ENCODE measurements at regions not wholly inside any gene's neighbourhood (a gene's known extent, or its start where the extent isn't known, plus 50 kb on each side); places are given as distances from the start of the nearest gene placed in this dataset.

DNA sequence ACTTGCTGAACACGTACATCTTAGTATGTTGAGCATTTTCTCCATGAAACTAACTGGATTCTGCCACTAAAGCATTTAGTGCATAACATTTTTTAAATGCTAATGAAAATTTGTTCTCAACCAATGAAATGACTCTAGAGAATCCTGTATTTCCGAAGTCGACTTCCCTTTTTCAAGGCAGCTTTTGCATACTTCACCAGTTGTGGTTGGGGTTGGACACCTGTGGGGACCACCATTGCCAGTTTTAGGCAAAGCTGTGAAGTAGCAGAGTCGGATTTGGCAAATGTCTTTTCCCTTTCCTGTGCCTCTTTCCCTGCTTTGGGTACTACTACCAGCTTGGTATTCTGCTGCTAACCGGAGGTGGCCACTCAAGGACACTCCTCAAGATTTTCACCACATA is 349.2 kb downstream of the BCAT1 start:
- H4K5ac ChIP-seq (ENCODE audit: low read depth, low read length): no peak overlapping the region
- H2BK20ac ChIP-seq (ENCODE audit: low read depth, low read length): peak overlapping the region; percentile 49
- in situ Hi-C loops (cut with MboI; ENCODE audit: low sequenced_read_pairs): no loop called here
- no peaks in the 10 kb centered on the region for H4K20me1 ChIP-seq (ENCODE audit: insufficient read depth, low read length)
- intact Hi-C loops (cut with micrococcal nuclease): loop anchor here (5.0 to 10.0 kb wide), 2 partner anchors 232 to 1395 kb away; no protein-coding TSS in a partner anchor
- no peak overlapping the region; the same call in 1 of the 2 replicates for H4K91ac ChIP-seq (ENCODE audit: insufficient read depth, low read depth, low read length)
- H3K23ac ChIP-seq (ENCODE audit: low read depth, low read length): no peak overlapping the region
- no peaks in the 10 kb centered on the region for H3K9me3 ChIP-seq (ENCODE audit: control insufficient read depth, insufficient read depth, low read length)
- H3K9ac ChIP-seq (ENCODE audit: low read depth, low read length): no peak overlapping the region
- peak overlapping the region in 1 of 2 experiments; percentile 62; a peak in 1 of 4 replicates for H4K8ac ChIP-seq (ENCODE audit: low read depth in 2 of 2, low read length in 2 of 2)
- no peaks in the 10 kb centered on the region for H3K27me3 ChIP-seq (ENCODE audit: control insufficient read depth, insufficient read depth, low read length)
- peak overlapping the region; percentile 35; the same call in 1 of the 2 replicates for H3K18ac ChIP-seq (ENCODE audit: low read depth, low read length)
- CTCF ChIA-PET: interaction anchor here (1.2 kb wide), 1 partner anchor 17 kb away, joined by 3 read pairs; no protein-coding TSS in a partner anchor
- H2BK120ac ChIP-seq (ENCODE audit: low read depth, low read length): peak overlapping the region; percentile 78
- H2AFZ ChIP-seq (replicated peaks; ENCODE audit: low read length, poor library complexity): no peak overlapping the region
- dilution Hi-C loops (cut with HindIII; ENCODE audit: low sequenced_read_pairs, unreplicated experiment): no loop called here
- H3K27ac ChIP-seq (ENCODE audit: insufficient read depth, low read length): no peak overlapping the region
- H2AK9ac ChIP-seq (replicated peaks; ENCODE audit: low read depth, low read length, poor library complexity): peak overlapping the region; percentile 58
- POLR2A ChIA-PET (ENCODE audit: unreplicated experiment): no interaction called here
- WGBS, 2 experiments (ENCODE audit: extremely low coverage in 2 of 2, insufficient read length in 1 of 2): no CpG with 5 or more reads among the region's 5 CpGs
- TF ChIP-seq CHD1 (IDR thresholded peaks at IDR 0.05; ENCODE audit: low read depth, low read length): no peak
- TF ChIP-seq BHLHE40 (IDR thresholded peaks at IDR 0.05; ENCODE audit: low read depth, low read length): no peak
- no peak for TF ChIP-seq RAD21 (IDR thresholded peaks at IDR 0.05; ENCODE audit: low read length)
- no peak for TF ChIP-seq CEBPB (IDR thresholded peaks at IDR 0.05; ENCODE audit: low read depth, low read length)
- no peak for TF ChIP-seq MAZ (IDR thresholded peaks at IDR 0.05; ENCODE audit: borderline replicate concordance, low read depth, low read length)
- H3K4ac ChIP-seq (ENCODE audit: low read depth, low read length): peak overlapping the region; percentile 64
- ATAC-seq (ENCODE audit: low read depth) (no peak), DNase-seq (no peak)
- BruUV-seq (replicated peaks): no TSS peak
- no peaks in the 10 kb centered on the region for H3K79me1 ChIP-seq (ENCODE audit: low read depth in 1 of 2, low read length in 2 of 2)
- no peak overlapping the region for H3K4me2 ChIP-seq (ENCODE audit: low read depth, low read length)
- no peak overlapping the region for H3K56ac ChIP-seq (ENCODE audit: extremely low read depth, insufficient read depth, low read length)
- H3K36me3 ChIP-seq (ENCODE audit: control insufficient read depth, insufficient read depth, low read length): no peaks in the 10 kb centered on the region
- H3K4me1 ChIP-seq (ENCODE audit: control insufficient read depth, insufficient read depth, low read length): no peaks in the 10 kb centered on the region; the same call in 1 of the 2 replicates
- H2AK5ac ChIP-seq (ENCODE audit: low read depth, low read length): peak overlapping the region; percentile 80
- no peak overlapping the region for H2BK5ac ChIP-seq (ENCODE audit: low read depth, low read length, poor library complexity, severe bottlenecking)
- H3K4me3 ChIP-seq (ENCODE audit: insufficient read depth, low read depth, low read length): no peak overlapping the region
- H3K9me1 ChIP-seq (ENCODE audit: insufficient read depth, low read length): no peaks in the 10 kb centered on the region; the same call in 1 of the 2 replicates
- H2BK15ac ChIP-seq (ENCODE audit: low read depth, low read length): peak overlapping the region; percentile 95; the same call in 2 of the 3 replicates
- peak overlapping the region; percentile 73 for H3K14ac ChIP-seq (replicated peaks; ENCODE audit: low read depth, low read length)

Measured in IMR-90 (cell line).